ACC112 (cell line): ENCODE measurements at regions not wholly inside any gene's neighbourhood (a gene's known extent, or its start where the extent isn't known, plus 50 kb on each side); places are given as distances from the start of the nearest gene placed in this dataset.

ENCODE experiments used
- H2AFZ ChIP-seq: fragments of 200-600 bp; sonication (generic); one replicate; pipeline ENCODE4 v1.6.0; 2017; ENCODE audit warnings: antibody characterized with exemption, low read length; ENCODE audit not compliant: unreplicated experiment
- H3K27ac ChIP-seq: fragments of 200-600 bp; sonication (generic); 2 replicates; pipeline ENCODE4 v1.5.1; 2014; ENCODE audit warnings: low read depth, mild to moderate bottlenecking, antibody characterized with exemption, low read length, moderate library complexity
- H3K27me3 ChIP-seq: fragments of 200-600 bp; sonication (generic); 2 replicates; pipeline ENCODE4 v1.6.1; 2014; ENCODE audit warnings: mild to moderate bottlenecking, antibody characterized with exemption, low read length, moderate library complexity, mixed read lengths; ENCODE audit not compliant: insufficient read depth
- H3K36me3 ChIP-seq: fragments of 200-600 bp; sonication (generic); 2 replicates; pipeline ENCODE4 v1.6.1; 2016; ENCODE audit warnings: mild to moderate bottlenecking, antibody characterized with exemption, low read length, moderate library complexity, mixed read lengths; ENCODE audit not compliant: insufficient read depth
- H3K4me1 ChIP-seq: fragments of 200-600 bp; sonication (generic); one replicate; pipeline ENCODE4 v1.6.1; 2016; ENCODE audit warnings: low read length, mixed read lengths; ENCODE audit not compliant: insufficient read depth, unreplicated experiment, control insufficient read depth
- H3K4me3 ChIP-seq: fragments of 200-600 bp; sonication (generic); 2 replicates; pipeline ENCODE4 v1.5.1; 2014; ENCODE audit warnings: mild to moderate bottlenecking, low read depth, low read length
- H3K79me2 ChIP-seq: fragments of 200-600 bp; sonication (generic); one replicate; pipeline ENCODE4 v1.6.0; 2016; ENCODE audit warnings: low read length; ENCODE audit not compliant: control insufficient read depth, unreplicated experiment, insufficient read depth

DNA sequence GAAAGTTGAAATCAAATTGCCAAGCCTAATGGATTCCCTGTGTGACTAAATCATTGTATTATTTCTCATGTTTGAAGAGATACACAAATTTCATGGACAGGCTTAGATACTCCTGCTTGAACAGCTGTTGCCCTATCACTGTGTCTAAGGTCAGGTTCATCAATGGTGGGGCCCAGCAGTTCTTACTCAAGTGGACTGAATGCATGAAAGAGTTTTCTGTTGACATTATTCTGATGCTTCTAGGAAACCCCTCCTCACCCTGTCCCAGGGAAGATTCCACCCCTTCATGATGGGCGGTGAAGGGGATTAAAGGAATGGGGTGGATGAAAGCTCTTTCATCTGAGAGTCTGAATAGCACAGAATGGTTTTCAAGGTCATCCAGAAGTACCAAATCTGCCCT, 148.8 kb downstream of the INO80D start:
- Histone ChIP-seq H3K27ac (no peak overlapping the region), H3K4me1 (no peaks in the 10 kb centered on the region), H3K27me3 (no peaks in the 10 kb centered on the region; the same call in 1 of the 2 replicates), H3K36me3 (no peaks in the 10 kb centered on the region), H2AFZ (no peak overlapping the region), H3K4me3 (no peak overlapping the region), H3K79me2 (no peaks in the 10 kb centered on the region)

DNA sequence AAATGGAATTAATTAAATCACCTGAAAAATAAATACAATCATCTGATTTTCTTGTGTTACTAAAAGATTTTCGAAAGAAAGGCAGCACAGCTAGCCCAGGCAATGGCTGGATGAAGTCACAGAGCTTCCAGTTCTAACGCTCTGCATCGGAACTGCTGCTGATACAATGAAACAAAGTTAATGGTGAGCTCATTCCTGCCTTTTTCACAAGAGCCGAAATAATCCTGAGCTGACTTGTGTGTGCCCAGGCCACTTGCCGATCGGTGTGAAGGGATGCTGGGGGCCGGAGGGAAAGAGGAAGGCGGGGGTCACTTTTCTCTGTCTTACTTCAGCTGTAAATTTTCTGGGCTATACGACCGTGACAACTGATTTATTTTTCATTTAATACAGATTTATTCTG, 149.5 kb downstream of the INO80D start:
- no peaks in the 10 kb centered on the region; the same call in 1 of the 2 replicates for H3K27me3 ChIP-seq

DNA sequence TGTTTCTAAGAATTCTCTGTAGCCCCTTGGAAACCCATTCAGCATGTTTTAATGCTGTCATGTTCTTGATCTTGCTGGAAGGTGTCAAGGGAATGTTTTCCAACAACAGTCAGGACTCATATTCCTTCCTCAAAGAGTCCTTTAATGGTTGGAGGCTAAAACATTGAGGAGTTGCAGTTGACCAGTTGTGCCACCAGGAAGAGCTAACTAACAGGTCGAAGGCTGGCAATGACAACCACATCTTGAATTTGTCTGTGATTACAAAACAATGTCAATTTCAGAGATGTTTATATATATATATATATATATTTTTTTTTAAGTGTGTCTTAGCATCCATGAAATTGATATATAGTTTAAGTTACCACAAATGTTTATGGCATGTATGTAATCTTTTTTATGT, 151.5 kb downstream of the INO80D start:
- Histone ChIP-seq H3K4me3 (no peak overlapping the region), H3K27ac (no peak overlapping the region), H3K27me3 (no peaks in the 10 kb centered on the region; the same call in 1 of the 2 replicates), H3K36me3 (no peaks in the 10 kb centered on the region), H2AFZ (no peak overlapping the region), H3K79me2 (no peaks in the 10 kb centered on the region), H3K4me1 (peaks cover 4% of the 10 kb centered on the region)

More for the DNA sequence above, 149.5 kb downstream of the INO80D start:
- Histone ChIP-seq H3K36me3 (no peaks in the 10 kb centered on the region), H3K79me2 (no peaks in the 10 kb centered on the region), H3K27ac (no peak overlapping the region), H3K4me1 (no peaks in the 10 kb centered on the region), H3K4me3 (no peak overlapping the region), H2AFZ (no peak overlapping the region)

DNA sequence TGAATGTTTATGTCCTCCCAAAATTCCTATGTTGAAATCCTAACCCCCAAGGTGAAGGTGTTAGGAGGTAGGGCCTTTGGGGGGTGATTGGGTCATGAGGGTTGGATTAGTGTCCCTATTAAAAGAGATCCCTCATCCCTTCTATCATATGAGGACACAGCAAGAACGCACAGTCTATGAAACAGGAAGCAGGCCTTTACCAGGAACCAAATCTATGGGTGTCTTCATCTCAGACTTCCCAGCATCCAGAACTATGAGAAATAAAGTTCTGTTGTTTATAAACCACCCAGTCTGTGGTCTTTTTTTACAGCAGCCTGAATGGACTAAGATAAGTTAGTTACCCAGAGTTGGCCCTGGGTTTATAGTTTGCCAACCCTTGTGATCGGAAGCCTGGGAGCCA, 153.1 kb downstream of the INO80D start:
- Histone ChIP-seq H3K79me2 (no peaks in the 10 kb centered on the region), H3K27ac (no peak overlapping the region), H3K27me3 (peaks cover 7% of the 10 kb centered on the region; the same call in 1 of the 2 replicates), H3K36me3 (no peaks in the 10 kb centered on the region), H3K4me1 (peaks cover 4% of the 10 kb centered on the region), H3K4me3 (no peak overlapping the region), H2AFZ (no peak overlapping the region)

DNA sequence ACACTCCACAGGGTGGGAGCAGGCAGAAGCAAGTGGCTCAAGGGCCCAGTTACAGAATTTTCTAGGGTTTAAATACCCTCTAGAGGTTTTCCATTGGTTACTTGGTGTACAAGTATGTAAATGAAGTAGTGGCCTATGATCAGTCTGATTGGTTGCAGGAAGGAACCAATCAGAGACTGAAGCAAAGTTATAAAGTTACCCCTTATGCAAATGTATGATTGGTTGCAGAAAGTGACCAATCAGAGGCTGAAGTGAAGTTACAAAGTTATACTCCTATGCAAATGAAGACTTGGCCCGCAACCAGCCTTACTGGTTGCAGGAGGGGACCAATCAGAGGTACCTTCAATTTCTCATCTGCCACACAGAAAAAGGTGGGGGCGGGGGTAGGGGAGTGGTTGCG, 154.6 kb downstream of the INO80D start:
- no peak overlapping the region for H3K4me3 ChIP-seq
- H3K36me3 ChIP-seq, result no peaks in the 10 kb centered on the region
- peaks cover 4% of the 10 kb centered on the region for H3K4me1 ChIP-seq
- H2AFZ ChIP-seq, result no peak overlapping the region
- peaks cover 20% of the 10 kb centered on the region for H3K27me3 ChIP-seq
- H3K79me2 ChIP-seq, result no peaks in the 10 kb centered on the region
- no peak overlapping the region for H3K27ac ChIP-seq

DNA sequence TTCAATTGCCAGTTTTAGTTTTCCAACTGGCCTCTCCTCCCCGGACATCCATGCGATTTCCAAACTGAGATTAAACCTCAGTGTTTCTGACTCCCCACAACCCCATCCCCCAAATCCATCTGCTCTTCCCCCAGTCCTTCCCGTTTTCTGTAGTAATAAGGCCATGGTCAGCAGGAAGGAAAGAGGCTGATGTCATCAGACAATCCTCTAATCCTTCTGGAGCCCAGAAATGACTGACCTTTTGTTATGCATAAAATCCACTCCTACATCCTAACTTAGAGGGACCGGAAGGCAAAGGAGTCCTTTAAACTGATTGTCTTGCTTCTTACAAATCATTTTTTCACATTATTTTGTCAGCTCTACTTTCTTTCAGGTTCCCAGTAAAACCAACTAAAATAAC, 155.8 kb downstream of the INO80D start:
- Histone ChIP-seq H3K4me1 (peaks cover 4% of the 10 kb centered on the region), H3K36me3 (no peaks in the 10 kb centered on the region), H3K27me3 (peaks cover 24% of the 10 kb centered on the region), H2AFZ (no peak overlapping the region), H3K79me2 (no peaks in the 10 kb centered on the region), H3K4me3 (no peak overlapping the region), H3K27ac (no peak overlapping the region)

DNA sequence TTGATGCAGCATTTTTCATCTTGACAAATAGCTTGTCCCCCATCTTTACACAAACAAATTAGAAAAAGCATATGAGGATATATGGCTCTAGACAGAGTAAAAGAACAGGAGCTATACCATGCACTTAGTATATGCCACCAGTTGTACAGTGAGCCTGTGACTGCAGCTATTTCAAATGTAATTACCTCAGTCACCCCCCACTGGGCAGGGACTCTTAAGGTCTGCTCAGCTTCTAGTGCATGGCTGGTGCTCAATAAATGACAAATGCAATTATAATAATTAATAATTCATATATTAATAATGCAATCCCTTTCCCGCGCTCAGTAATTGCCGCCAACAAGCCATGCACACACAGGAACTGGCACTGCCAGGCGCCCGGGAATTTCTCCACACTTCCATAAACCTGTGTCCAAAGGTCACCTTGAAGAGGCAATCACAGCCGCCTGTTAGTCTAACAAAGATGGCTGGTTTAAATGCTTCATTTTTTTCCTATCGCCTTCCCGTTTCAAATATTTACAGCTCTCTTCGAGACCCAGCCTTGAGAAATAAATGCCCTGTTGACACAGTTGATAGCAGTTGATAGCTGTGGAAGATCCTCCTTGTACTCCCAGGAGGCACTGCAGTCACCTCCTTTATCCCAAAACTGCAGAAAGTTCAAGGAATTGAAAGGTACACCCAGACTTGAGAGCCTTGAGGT, 156.6 kb downstream of the INO80D start:
- H3K79me2 ChIP-seq, result no peaks in the 10 kb centered on the region
- no peak overlapping the region for H3K27ac ChIP-seq
- no peak overlapping the region for H2AFZ ChIP-seq
- H3K4me3 ChIP-seq, result no peak overlapping the region
- H3K27me3 ChIP-seq, result peaks cover 24% of the 10 kb centered on the region
- no peaks in the 10 kb centered on the region for H3K36me3 ChIP-seq
- H3K4me1 ChIP-seq, result peaks cover 4% of the 10 kb centered on the region

DNA sequence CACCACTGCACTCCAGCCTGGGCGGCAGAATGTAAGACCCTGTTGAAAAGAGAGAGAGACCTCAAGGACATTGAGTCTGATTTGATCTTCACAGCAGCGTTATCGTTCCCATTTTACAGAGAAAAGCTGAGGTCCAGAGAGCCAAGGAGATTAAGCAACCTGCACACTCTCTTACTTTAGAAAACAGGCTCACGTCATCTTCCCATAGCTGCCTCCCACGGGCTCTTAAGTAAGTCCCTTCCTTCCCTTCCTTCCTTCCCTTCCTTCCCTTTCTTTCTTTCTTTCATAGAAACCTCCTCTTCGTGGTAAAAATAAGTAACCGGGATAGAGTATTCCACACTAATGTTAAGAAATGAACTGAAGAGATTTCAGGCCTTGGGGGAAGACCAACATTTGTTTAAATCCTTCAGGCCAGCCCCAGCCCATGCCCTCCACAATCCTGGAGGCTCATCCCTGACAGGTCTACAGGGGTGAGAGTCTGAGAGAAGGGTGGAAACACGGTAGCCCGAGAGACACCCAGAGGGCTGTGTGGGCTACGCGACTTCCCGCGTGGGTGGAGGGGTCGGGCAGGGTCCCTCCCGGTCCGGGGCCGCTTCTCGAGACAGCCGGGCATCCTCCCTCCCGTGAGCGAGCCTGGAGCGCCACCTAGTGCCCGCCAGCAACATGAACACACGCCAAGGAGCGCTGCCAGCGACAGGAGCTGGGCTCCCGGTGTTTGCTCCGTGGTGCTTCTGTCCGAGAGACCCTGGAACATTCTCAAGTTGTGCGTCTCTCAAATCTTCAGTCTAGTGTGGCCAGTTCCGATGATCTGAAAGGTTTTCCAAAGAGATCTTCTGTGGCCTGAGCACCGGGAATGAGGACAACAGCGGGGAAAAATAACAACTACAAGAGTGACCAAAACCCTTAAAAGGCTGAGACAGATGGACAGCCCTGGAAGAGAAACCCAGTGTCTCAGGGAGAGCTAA, 160.3 kb downstream of the INO80D start:
- H3K27ac ChIP-seq, result no peak overlapping the region

DNA sequence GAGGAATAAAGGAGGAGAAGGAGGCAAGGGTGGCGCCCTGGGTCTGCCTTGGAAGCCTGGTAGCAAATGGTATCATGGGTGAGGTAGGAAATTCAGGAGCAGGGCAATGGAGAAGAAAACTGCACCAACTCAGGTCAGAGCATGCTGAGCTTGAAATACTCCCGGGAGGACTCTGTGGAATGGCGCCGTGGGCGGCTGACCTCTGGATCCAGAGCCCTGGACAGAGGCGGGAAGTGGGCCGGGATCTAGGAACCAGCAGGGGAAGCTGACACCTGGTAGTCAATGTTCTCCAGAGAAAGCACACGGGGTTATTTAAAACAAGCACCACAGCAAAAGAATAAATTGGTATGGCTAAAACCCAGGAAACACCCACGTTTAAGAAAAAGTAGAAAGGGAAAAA, 161.3 kb downstream of the INO80D start:
- Histone ChIP-seq H3K36me3 (no peaks in the 10 kb centered on the region), H3K27ac (no peak overlapping the region), H3K79me2 (no peaks in the 10 kb centered on the region), H3K4me3 (no peak overlapping the region), H2AFZ (no peak overlapping the region), H3K27me3 (peaks cover 60% of the 10 kb centered on the region), H3K4me1 (no peaks in the 10 kb centered on the region)

More for the DNA sequence above, 160.3 kb downstream of the INO80D start:
- Histone ChIP-seq H3K36me3 (no peaks in the 10 kb centered on the region), H3K79me2 (no peaks in the 10 kb centered on the region), H2AFZ (peak overlapping the region; percentile 66), H3K4me1 (peaks cover 4% of the 10 kb centered on the region), H3K27me3 (peaks cover 53% of the 10 kb centered on the region), H3K4me3 (peak overlapping the region; percentile 31)

DNA sequence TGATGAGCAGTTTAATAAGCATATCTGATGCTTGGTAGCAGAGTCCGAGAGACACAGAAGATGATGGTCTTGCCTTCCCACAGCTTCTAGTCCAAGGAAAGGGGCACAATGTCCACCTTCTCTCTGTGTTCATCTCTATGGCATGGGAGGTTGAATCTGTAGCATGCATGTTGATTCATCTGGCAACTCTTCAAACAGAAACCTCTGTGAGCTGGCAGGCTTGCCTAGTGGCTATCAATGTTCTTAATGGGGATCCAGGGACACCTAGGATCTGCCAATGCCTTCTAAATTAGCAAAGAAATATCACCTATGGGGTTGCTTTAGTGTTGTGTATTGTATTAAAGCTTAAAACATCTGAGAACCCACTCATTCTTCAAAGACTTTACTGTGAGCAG, 170.8 kb downstream of the INO80D start:
- H3K4me1 ChIP-seq, result no peaks in the 10 kb centered on the region
- H2AFZ ChIP-seq, result no peak overlapping the region
- H3K4me3 ChIP-seq, result no peak overlapping the region
- no peaks in the 10 kb centered on the region for H3K36me3 ChIP-seq
- H3K79me2 ChIP-seq, result no peaks in the 10 kb centered on the region
- no peak overlapping the region for H3K27ac ChIP-seq
- peaks cover 60% of the 10 kb centered on the region for H3K27me3 ChIP-seq
